HK-2 (cell line): ENCODE measurements at regions not wholly inside any gene's neighbourhood (a gene's known extent, or its start where the extent isn't known, plus 50 kb on each side); places are given as distances from the start of the nearest gene placed in this dataset.
"Not testable (repeated sequence)": the region's sequence is repeated elsewhere in the genome, so short reads cannot be mapped to it uniquely, and the experiment has no call there.

Source experiments
- DNase-seq: peaks from one replicate; pipeline ENCODE4 v3.0.0-alpha.2; 2018; ENCODE audit not compliant: unreplicated experiment

- DNase-seq: no peak
Measured at GRCh38 chr6:27854421-27854820, 57.8 kb downstream of the OR2B2 start.

GRCh38 chr6:27851440-27851839 is 60.8 kb downstream of the OR2B2 start:
- DNase-seq: no peak

- not testable (repeated sequence) for DNase-seq
Measured at GRCh38 chr6:27849001-27849400, 63.2 kb downstream of the OR2B2 start.

GRCh38 chr6:27847706-27848105 is 64.5 kb downstream of the OR2B2 start:
- no peak for DNase-seq

GRCh38 chr6:27840572-27840971 is 71.6 kb downstream of the OR2B2 start:
- DNase-seq: no peak

- DNase-seq: peak; percentile 59
Measured at GRCh38 chr6:27839626-27840475, 72.3 kb downstream of the OR2B2 start.

GRCh38 chr6:27838945-27839625 is 73.1 kb downstream of the OR2B2 start:
- peak; percentile 65 for DNase-seq

- DNase-seq: peak; percentile 85
Measured at GRCh38 chr6:27838058-27838944, 73.9 kb downstream of the OR2B2 start.

GRCh38 chr6:27837625-27838057 is 74.6 kb downstream of the OR2B2 start:
- no peak for DNase-seq

- DNase-seq: peak; percentile 63
Measured at GRCh38 chr6:27836783-27837624, 75.2 kb downstream of the OR2B2 start.

GRCh38 chr6:27836141-27836782 is 75.9 kb downstream of the OR2B2 start:
- no peak for DNase-seq

- DNase-seq: no peak
Measured at GRCh38 chr6:27834879-27835549, 77.2 kb downstream of the OR2B2 start.

- DNase-seq: no peak
Measured at GRCh38 chr6:27834384-27834783, 77.8 kb downstream of the OR2B2 start.

GRCh38 chr6:27831434-27832081 is 80.6 kb downstream of the OR2B2 start:
- DNase-seq: peak; percentile 74

- DNase-seq: peak; percentile 50
Measured at GRCh38 chr6:27830600-27831433, 81.4 kb downstream of the OR2B2 start.

- no peak for DNase-seq
Measured at GRCh38 chr6:27830212-27830599, 82.0 kb downstream of the OR2B2 start.

GRCh38 chr6:27829453-27830211 is 82.6 kb downstream of the OR2B2 start:
- no peak for DNase-seq

- DNase-seq: not testable (repeated sequence)
Measured at GRCh38 chr6:27827477-27827876, 84.7 kb downstream of the OR2B2 start.
